Transverse colon (tissue), 4 donors: ENCODE measurements at regions not wholly inside any gene's neighbourhood (a gene's known extent, or its start where the extent isn't known, plus 50 kb on each side); places are given as distances from the start of the nearest gene placed in this dataset.
"Not testable (repeated sequence)": the region's sequence is repeated elsewhere in the genome, so short reads cannot be mapped to it uniquely, and the experiment has no call there.

Experiments
- DNase-seq: peaks from one replicate; pipeline ENCODE4 v3.0.0-alpha.2; 2019
- H3K27ac ChIP-seq, 4 donors: fragments of 200-600 bp; sonication (generic); 2 replicates each; pipeline ENCODE4 v1.5.1; 2016 to 2018; ENCODE audit warnings: inconsistent platforms in 4 of 4
- H3K27me3 ChIP-seq: fragments of 200-600 bp; sonication (generic); 2 replicates; pipeline ENCODE4 v1.5.1; 2017; ENCODE audit warnings: inconsistent platforms
- H3K36me3 ChIP-seq, 4 donors: fragments of 200-600 bp; sonication (generic); 2 replicates each; pipeline ENCODE4 v1.5.1; 2017 to 2019; ENCODE audit warnings: inconsistent platforms in 4 of 4
- H3K4me1 ChIP-seq, 4 donors: fragments of 200-600 bp; sonication (generic); 2 replicates each; pipeline ENCODE4 v1.5.1; 2017 to 2020; ENCODE audit warnings: inconsistent platforms in 4 of 4
- H3K4me3 ChIP-seq, 4 donors: fragments of 200-600 bp; sonication (generic); 1 replicate in 1 of 4; 2 replicates in 3 of 4; pipeline versions ENCODE4 v1.5.1 to v1.6.1; 2017 to 2019; ENCODE audit warnings: inconsistent platforms in 4 of 4
- H3K9me3 ChIP-seq, 2 donors: fragments of 200-600 bp; sonication (generic); 2 replicates each; pipeline ENCODE4 v1.5.1; 2017 to 2019; ENCODE audit warnings: inconsistent platforms in 2 of 2
- CTCF ChIP-seq, 5 experiments: fragments of 200-600 bp in 3 of 5; fragments of 450-650 bp in 2 of 5; sonication (generic) in 3 of 5; IDR thresholded peaks; 1 replicate in 2 of 5; 2 replicates in 3 of 5; pipeline ENCODE4 v1.5.1; 2016 to 2017; ENCODE audit warnings: antibody characterized with exemption in 5 of 5, inconsistent platforms in 3 of 5, mild to moderate bottlenecking in 2 of 5, moderate library complexity in 1 of 5
- EP300 ChIP-seq: sonication (generic); formaldehyde crosslinking; IDR thresholded peaks from one replicate; pipeline ENCODE4 v1.6.1; 2017; ENCODE audit warnings: antibody characterized with exemption, low read depth
- POLR2A ChIP-seq: fragments of 450-650 bp; IDR thresholded peaks from one replicate; pipeline ENCODE4 v1.6.1; 2016; ENCODE audit warnings: antibody characterized with exemption, mild to moderate bottlenecking, moderate library complexity
- POLR2AphosphoS5 ChIP-seq, 3 donors: sonication (generic); formaldehyde crosslinking; IDR thresholded peaks; one replicate each; pipeline ENCODE4 v1.6.1; 2016; ENCODE audit warnings: antibody characterized with exemption in 3 of 3
- WGBS, 2 donors: methylation state at CpG; one replicate each; pipeline ENCODE4 v1.1.5; 2018; ENCODE audit warnings: low coverage in 1 of 2; 5-methylcytosine and 5-hydroxymethylcytosine counted together
- in situ Hi-C, 4 donors: fragments of 200-750 bp; cut with MboI; loops; one replicate each; pipeline versions ENCODE4 v1.15.0 to v1.15.1; 2017; ENCODE audit warnings: low sequenced_read_pairs in 3 of 4, low pct_ligation_motif_present in 1 of 4, low pct_unique_long_range_greater_than_20kb in 1 of 4
- intact Hi-C: fragments of 100-400 bp; cut with DNase I; formaldehyde crosslinking; loops from one replicate; pipeline ENCODE4 v1.15.1; 2023; ENCODE audit warnings: low total_unique reads

DNA sequence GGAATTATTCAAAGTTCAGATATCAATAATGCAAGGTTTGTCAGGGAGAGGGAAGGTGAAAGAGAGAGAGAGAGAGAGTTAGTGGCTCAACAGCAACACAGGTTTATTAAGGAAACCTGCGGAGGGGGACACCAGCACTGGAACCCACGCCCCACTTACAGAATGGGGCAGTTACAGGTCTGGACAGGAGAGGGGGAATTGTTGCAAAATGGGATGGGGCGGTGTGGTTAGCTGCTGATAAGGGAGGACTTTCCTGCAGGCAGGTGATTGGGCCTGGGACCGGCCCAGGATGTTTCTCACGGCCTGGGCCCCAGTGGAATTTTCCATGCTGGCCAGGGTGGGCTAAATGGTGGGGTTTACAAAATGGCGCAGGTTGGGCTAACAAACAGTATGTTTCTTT lies 278.2 kb upstream of the SLC16A7 start:
- intact Hi-C loops: no loop called here
- Histone ChIP-seq H3K27me3 (no peaks in the 10 kb centered on the region), H3K27ac (no peak overlapping the region), H3K9me3 (no peaks in the 10 kb centered on the region), H3K4me1 (no peaks in the 10 kb centered on the region), H3K36me3 (no peaks in the 10 kb centered on the region), H3K4me3 (no peak overlapping the region)
- DNase-seq: no peak
- TF ChIP-seq EP300 (no peak), POLR2A (no peak), POLR2AphosphoS5 (IDR thresholded peaks at IDR 0.05) (no peak), CTCF (IDR thresholded peaks at IDR 0.05) (no peak)
- WGBS, 2 donors: 72 to 82% methylated on average over 5 to 6 of the region's 6 CpGs
- in situ Hi-C loops: no loop called here

GRCh38 chr12:59316938-59317337 lies 278.9 kb upstream of the SLC16A7 start:
- 57 to 94% methylated on average over 2 to 3 of the region's 3 CpGs for WGBS, 2 donors
- Histone ChIP-seq H3K27ac (no peak overlapping the region), H3K27me3 (no peaks in the 10 kb centered on the region), H3K9me3 (no peaks in the 10 kb centered on the region), H3K4me3 (no peak overlapping the region), H3K4me1 (no peaks in the 10 kb centered on the region), H3K36me3 (no peaks in the 10 kb centered on the region)
- intact Hi-C loops (no loop called here), in situ Hi-C loops (no loop called here)
- no peak for DNase-seq
- TF ChIP-seq POLR2AphosphoS5 (IDR thresholded peaks at IDR 0.05) (no peak), EP300 (no peak), CTCF (IDR thresholded peaks at IDR 0.05) (no peak), POLR2A (no peak)

- intact Hi-C loops, in situ Hi-C loops, H3K27ac ChIP-seq, H3K4me1 ChIP-seq, H3K4me3 ChIP-seq, H3K36me3 ChIP-seq, DNase-seq, H3K27me3 ChIP-seq, H3K9me3 ChIP-seq: not testable (repeated sequence)
- 91 to 93% methylated on average over 13 of the region's 13 CpGs for WGBS, 2 donors
Observed at GRCh38 chr12:59316354-59316753, 279.5 kb upstream of the SLC16A7 start.

DNA sequence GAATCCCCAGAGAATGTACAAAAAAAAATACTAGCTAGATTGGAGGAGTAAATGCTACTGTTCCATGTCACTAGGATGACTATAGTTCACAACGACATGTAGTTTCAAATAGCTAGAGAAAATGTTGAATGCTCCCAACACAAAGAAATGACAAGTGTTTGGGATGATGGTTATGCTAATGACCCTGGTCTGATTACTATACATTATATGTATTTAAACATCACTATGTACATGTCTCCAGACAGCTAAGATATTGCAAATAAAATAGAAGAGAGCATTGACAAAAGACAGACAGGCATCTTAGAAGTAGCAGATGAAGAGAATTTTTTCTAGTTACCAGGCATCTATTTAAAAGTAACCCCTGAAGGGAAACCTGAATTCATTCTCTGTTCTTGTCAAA lies 281.6 kb upstream of the SLC16A7 start:
- H3K36me3 ChIP-seq: no peaks in the 10 kb centered on the region
- intact Hi-C loops: no loop called here
- in situ Hi-C loops: no loop called here
- no peaks in the 10 kb centered on the region for H3K4me1 ChIP-seq
- peaks cover 0 to 3% of the 10 kb centered on the region in 2 donors for H3K9me3 ChIP-seq
- 56 to 89% methylated on average over 1 of the region's 1 CpG for WGBS, 2 donors
- no peak overlapping the region for H3K4me3 ChIP-seq
- DNase-seq: no peak
- no peak overlapping the region for H3K27ac ChIP-seq
- H3K27me3 ChIP-seq: no peaks in the 10 kb centered on the region
- TF ChIP-seq POLR2AphosphoS5 (IDR thresholded peaks at IDR 0.05) (no peak), EP300 (no peak), POLR2A (no peak), CTCF (IDR thresholded peaks at IDR 0.05) (no peak)

- intact Hi-C loops: no loop called here
- TF ChIP-seq POLR2A (no peak), POLR2AphosphoS5 (IDR thresholded peaks at IDR 0.05) (no peak), CTCF (IDR thresholded peaks at IDR 0.05) (no peak), EP300 (no peak)
- in situ Hi-C loops: no loop called here
- Histone ChIP-seq H3K27ac (no peak overlapping the region), H3K36me3 (no peaks in the 10 kb centered on the region), H3K9me3 (no peaks in the 10 kb centered on the region), H3K27me3 (no peaks in the 10 kb centered on the region), H3K4me3 (no peak overlapping the region), H3K4me1 (no peaks in the 10 kb centered on the region)
- 50 to 55% methylated on average over 4 to 5 of the region's 5 CpGs for WGBS, 2 donors
- no peak for DNase-seq
Observed at GRCh38 chr12:59304077-59304721, 291.6 kb upstream of the SLC16A7 start.
